NCI-H128 (cell line): ENCODE measurements at regions not wholly inside any gene's neighbourhood (a gene's known extent, or its start where the extent isn't known, plus 50 kb on each side); places are given as distances from the start of the nearest gene placed in this dataset.
"Not testable (repeated sequence)": the region's sequence is repeated elsewhere in the genome, so short reads cannot be mapped to it uniquely, and the experiment has no call there.

Experiments
- DNase-seq: peaks from one replicate; lab custom pipeline; 2025; ENCODE audit not compliant: unreplicated experiment; lab: John Stamatoyannopoulos, UW

- no peak for DNase-seq
These were observed 420.1 kb upstream of the ZNF804A start for GRCh38 chr2:184178229-184178628.

GRCh38 chr2:184186436-184186835 is 411.9 kb upstream of the ZNF804A start:
- DNase-seq = no peak

DNA sequence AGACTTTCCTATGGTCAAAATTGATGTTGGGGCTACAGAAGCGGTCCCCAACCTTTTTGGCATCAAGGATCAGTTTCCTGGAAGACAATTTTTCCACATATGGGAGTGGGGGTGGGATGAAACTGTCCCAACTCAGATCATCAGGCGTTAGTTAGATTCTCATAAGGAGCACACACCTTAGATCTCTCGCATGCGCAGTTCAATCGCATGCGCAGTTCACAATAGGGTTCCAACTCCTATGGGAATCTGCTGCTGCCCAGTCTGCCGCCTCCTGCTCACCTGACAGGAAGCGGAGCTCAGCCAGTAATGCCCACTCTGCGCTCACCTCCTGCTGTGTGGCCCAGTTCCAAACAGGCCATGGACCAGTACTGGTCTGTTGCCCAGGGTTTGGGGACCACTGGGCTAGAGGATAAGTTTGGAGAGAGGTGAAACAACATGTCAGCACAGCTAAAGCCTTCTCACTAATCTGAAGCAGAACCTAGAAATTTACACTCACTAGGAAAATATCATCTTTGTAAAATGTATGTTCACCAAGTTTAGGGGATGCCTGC is 410.8 kb upstream of the ZNF804A start:
- no peak for DNase-seq

DNA sequence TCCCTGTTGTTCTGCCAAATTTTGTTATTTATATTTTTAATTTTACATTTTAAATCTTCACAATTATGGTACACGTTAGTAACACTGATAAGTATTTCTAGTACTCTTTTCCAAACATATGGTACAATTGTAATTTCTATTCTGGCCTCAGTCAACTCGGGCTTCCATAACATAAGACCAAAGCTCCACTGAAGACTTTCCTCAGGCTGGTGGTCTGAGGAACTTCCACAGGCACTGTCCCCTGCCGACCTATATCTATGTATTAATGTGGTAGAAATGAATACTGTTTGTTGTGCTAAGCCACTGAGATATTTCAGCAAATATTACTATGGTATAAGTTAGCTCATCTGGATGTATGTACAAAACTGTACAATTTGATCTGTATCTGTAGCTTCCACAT is 407.6 kb upstream of the ZNF804A start:
- no peak for DNase-seq

DNA sequence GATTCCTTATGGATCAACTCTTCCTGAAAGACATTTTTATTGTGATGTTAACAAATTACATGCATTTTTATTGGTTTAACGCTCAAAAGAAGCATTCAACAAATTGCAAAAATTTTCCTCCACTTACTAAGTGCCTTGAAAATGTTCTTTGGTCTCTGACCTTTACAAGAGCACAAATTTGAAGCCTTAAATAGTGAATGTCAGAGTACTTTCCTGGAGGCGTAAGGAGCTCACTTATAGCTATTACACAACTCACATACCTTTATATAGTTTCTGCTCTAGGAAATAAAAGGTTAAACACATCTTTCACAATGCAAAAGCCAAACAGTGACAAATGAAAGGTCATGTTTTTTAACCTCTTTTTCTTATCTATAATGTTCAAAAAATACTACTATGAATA is 405.7 kb upstream of the ZNF804A start:
- no peak for DNase-seq

GRCh38 chr2:184197413-184197812 is 400.9 kb upstream of the ZNF804A start:
- no peak for DNase-seq

GRCh38 chr2:184198791-184199190 is 399.5 kb upstream of the ZNF804A start:
- not testable (repeated sequence) for DNase-seq

GRCh38 chr2:184199274-184199673 is 399.1 kb upstream of the ZNF804A start:
- DNase-seq = no peak

- DNase-seq = no peak
These were observed 397.1 kb upstream of the ZNF804A start for GRCh38 chr2:184201246-184201645.

DNA sequence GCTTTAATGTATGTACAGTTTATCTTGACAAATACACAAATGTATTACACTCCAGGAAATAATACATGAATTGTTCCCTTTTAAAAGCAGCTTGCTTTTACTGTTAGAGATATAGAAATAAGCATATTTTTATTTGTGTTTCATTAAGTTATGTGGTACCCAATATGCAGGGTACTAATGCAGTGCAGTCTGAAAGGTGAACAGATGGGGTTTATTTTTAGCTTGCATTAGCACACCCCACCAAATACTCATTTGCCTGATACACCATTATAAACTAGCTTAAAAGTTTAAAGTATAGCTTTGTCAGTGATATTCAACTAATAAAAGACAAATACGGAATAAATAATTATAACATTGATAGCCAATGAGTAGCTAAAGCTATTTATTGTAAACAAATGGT is 394.7 kb upstream of the ZNF804A start:
- no peak for DNase-seq

- DNase-seq = no peak
These were observed 393.2 kb upstream of the ZNF804A start for GRCh38 chr2:184205048-184205596.

DNA sequence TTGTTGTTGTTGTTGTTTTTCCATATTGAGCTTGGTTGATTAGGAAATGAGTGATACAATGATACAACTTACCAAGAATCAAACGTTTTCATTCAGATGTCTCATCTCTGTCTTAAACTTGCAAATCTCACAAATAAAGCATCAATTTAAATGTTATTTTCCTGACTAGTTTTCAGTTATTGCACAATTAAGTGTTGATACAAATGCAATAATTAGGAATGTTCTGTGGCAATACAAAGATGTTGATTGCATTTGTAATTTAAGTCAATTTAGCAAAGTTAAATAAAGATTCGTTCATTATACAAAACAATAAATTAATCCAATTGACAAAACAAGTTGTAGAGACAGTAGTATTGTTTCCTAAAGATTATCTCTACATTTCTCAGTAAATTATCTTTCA is 392.3 kb upstream of the ZNF804A start:
- no peak for DNase-seq

- no peak for DNase-seq
These were observed 388.0 kb upstream of the ZNF804A start for GRCh38 chr2:184210329-184210728.

DNA sequence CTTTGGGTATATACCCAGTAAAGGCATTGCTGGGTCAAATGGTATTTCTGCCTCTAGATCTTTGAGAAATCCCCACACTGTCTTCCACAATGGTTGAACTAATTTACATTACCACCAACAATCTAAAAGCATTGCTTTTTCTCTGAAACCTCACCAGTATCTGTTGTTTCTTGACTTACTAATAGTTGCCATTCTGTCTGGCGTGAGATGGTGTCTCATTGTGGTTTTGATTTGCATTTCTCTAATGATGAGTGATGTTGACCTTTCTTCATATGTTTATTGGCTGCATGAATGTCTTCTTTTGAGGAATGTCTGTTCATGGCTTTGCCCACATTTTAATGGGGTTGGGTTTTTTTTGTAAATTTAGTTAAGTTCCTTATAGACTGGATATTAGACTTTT is 382.6 kb upstream of the ZNF804A start:
- DNase-seq = no peak

GRCh38 chr2:184256611-184257010 is 341.7 kb upstream of the ZNF804A start:
- no peak for DNase-seq

GRCh38 chr2:184261331-184261730 is 337.0 kb upstream of the ZNF804A start:
- DNase-seq = no peak

DNA sequence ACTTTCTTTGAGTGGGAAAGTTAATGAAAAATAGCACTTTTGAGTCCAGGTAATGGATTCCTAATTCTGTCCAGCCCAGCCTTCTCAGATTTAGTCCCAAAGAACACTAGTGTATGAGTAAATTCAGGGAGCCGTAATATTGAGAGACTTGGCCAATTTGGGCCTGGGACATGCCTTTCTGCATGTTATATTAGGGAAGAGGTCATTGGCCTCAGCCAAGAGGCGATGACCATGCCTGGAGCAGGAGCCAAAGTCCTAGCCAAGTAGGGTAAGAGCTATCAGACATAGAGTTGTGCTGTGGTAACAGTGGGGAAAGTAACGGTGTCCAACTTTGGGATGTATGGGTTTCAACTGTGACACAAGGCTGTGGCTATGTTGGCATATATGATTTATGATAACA is 336.5 kb upstream of the ZNF804A start:
- DNase-seq = no peak

GRCh38 chr2:184268900-184269477 is 329.3 kb upstream of the ZNF804A start:
- no peak for DNase-seq

GRCh38 chr2:184270660-184271059 is 327.7 kb upstream of the ZNF804A start:
- DNase-seq = no peak

DNA sequence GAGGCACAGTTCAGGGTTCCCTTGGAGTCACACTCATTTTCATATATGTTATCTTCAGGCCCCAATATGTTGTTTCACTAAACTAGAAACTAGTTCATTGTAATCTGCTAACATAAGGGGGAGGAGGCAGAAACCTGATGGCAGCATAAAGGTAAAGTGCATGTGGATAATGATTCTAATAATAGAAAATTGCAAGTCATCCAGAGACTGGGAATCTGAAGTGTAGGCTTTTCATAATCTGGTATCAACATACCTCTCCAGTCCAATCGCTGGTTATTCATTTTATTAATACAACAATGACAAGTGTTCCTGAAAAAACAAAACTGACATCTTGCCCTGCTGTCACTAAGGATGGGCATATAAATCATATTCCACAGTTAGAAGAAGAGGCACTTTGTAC is 326.3 kb upstream of the ZNF804A start:
- DNase-seq = no peak

DNA sequence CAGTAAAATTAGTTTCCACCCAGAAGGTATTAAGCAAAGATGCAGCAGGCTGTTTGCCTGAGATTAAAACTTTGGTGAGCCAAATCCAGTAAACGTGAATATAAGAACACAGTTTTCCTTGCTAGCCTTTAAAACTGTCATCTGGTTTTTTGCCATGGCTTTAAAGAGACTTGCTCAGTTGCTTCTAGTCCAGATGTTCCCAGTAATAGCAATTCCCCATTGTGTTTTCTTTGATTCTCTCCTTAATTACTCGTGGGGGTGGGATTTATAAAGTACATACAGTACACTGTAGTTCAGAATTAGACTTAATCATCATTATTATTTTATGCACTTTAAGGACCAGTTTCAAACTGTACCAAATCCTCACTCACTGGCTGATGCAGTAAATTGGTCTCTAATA is 303.5 kb upstream of the ZNF804A start:
- DNase-seq = no peak

- no peak for DNase-seq
These were observed 301.2 kb upstream of the ZNF804A start for GRCh38 chr2:184297085-184297484.

DNA sequence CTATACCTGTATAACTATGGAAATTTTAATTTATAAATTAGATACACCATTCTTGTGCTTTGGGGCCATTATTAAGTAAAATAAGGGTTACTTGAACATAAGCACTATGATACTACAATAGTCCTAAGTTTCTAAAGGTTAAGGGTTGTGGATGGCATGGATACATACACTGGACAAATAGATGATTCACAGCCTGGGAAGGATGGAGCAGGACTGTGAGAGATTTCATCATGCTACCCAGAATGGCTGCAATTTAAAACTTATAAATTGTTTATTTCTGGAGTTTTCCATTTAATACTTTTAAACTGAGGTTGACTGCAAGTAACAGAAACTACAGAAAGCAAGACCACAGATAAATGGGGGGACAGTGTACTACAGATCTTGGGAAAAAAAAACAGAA is 295.8 kb upstream of the ZNF804A start:
- DNase-seq = no peak
